Peyer's patch (tissue), 4 donors: ENCODE measurements at regions not wholly inside any gene's neighbourhood (a gene's known extent, or its start where the extent isn't known, plus 50 kb on each side); places are given as distances from the start of the nearest gene placed in this dataset.

Source experiments
- DNase-seq, 3 donors: peaks; one replicate each; pipeline ENCODE4 v3.0.0-alpha.2; 2017 to 2019
- H3K27ac ChIP-seq, 4 donors: fragments of 200-600 bp; sonication (generic); one replicate each; pipeline ENCODE4 v1.5.1; 2016 to 2019
- H3K27me3 ChIP-seq, 2 donors: fragments of 200-600 bp; sonication (generic); one replicate each; pipeline ENCODE4 v1.5.1; 2019
- H3K36me3 ChIP-seq, 3 donors: fragments of 200-600 bp; sonication (generic); one replicate each; pipeline ENCODE4 v1.5.1; 2016 to 2019
- H3K4me1 ChIP-seq, 4 donors: fragments of 200-600 bp; sonication (generic); one replicate each; pipeline ENCODE4 v1.5.1; 2016 to 2019
- H3K4me3 ChIP-seq, 4 donors: fragments of 200-600 bp; sonication (generic); 1 replicate in 3 of 4; 2 replicates in 1 of 4; pipeline ENCODE4 v1.5.1; 2016 to 2019; ENCODE audit warnings: mild to moderate bottlenecking in 1 of 4
- H3K9me3 ChIP-seq, 4 donors: fragments of 200-600 bp; sonication (generic); one replicate each; pipeline ENCODE4 v1.5.1; 2016 to 2019; ENCODE audit warnings: mild to moderate bottlenecking in 1 of 4
- CTCF ChIP-seq, 6 experiments: fragments of 450-650 bp in 4 of 6; fragments of 200-600 bp in 2 of 6; sonication (generic) in 1 of 6; IDR thresholded peaks; one replicate each; pipeline ENCODE4 v1.5.1; 2017 to 2019; ENCODE audit warnings: antibody characterized with exemption in 6 of 6, mild to moderate bottlenecking in 3 of 6, moderate library complexity in 1 of 6
- POLR2A ChIP-seq, 2 donors: fragments of 450-650 bp; IDR thresholded peaks; one replicate each; pipeline ENCODE4 v1.5.1; 2017; ENCODE audit warnings: antibody characterized with exemption in 2 of 2, mild to moderate bottlenecking in 2 of 2, moderate library complexity in 2 of 2

GRCh38 chr2:150085478-150085877, 402.0 kb downstream of the RND3 start:
- Histone ChIP-seq H3K4me3 (no peak overlapping the region), H3K27ac (no peak overlapping the region), H3K36me3 (no peaks in the 10 kb centered on the region), H3K9me3 (no peaks in the 10 kb centered on the region), H3K27me3 (peaks cover 0 to 3% of the 10 kb centered on the region in 2 donors), H3K4me1 (no peaks in the 10 kb centered on the region)
- TF ChIP-seq POLR2A (IDR thresholded peaks at IDR 0.05): no peak
- TF ChIP-seq CTCF (IDR thresholded peaks at IDR 0.05): no peak
- no peak for DNase-seq

- no peaks in the 10 kb centered on the region for H3K36me3 ChIP-seq
- peaks cover 0 to 3% of the 10 kb centered on the region in 2 donors for H3K27me3 ChIP-seq
- DNase-seq: no peak
- H3K9me3 ChIP-seq: no peaks in the 10 kb centered on the region
- H3K4me1 ChIP-seq: no peaks in the 10 kb centered on the region
- H3K4me3 ChIP-seq: no peak overlapping the region
- no peak overlapping the region for H3K27ac ChIP-seq
- TF ChIP-seq CTCF (IDR thresholded peaks at IDR 0.05) (no peak), POLR2A (IDR thresholded peaks at IDR 0.05) (no peak)
These were observed 405.5 kb downstream of the RND3 start for GRCh38 chr2:150081775-150082481.

- Histone ChIP-seq H3K27ac (no peak overlapping the region), H3K27me3 (no peaks in the 10 kb centered on the region), H3K4me3 (no peak overlapping the region), H3K36me3 (no peaks in the 10 kb centered on the region), H3K9me3 (no peaks in the 10 kb centered on the region), H3K4me1 (no peaks in the 10 kb centered on the region)
- no peak for TF ChIP-seq POLR2A (IDR thresholded peaks at IDR 0.05)
- no peak for TF ChIP-seq CTCF (IDR thresholded peaks at IDR 0.05)
- DNase-seq: no peak
These were observed 411.2 kb downstream of the RND3 start for GRCh38 chr2:150076281-150076680.

GRCh38 chr2:150075831-150076230, 411.6 kb downstream of the RND3 start:
- TF ChIP-seq POLR2A (IDR thresholded peaks at IDR 0.05) (no peak), CTCF (IDR thresholded peaks at IDR 0.05) (no peak)
- Histone ChIP-seq H3K27ac (no peak overlapping the region), H3K27me3 (no peaks in the 10 kb centered on the region), H3K9me3 (no peaks in the 10 kb centered on the region), H3K4me3 (no peak overlapping the region), H3K36me3 (no peaks in the 10 kb centered on the region), H3K4me1 (no peaks in the 10 kb centered on the region)
- DNase-seq: no peak

GRCh38 chr2:150066490-150066889, 421.0 kb downstream of the RND3 start:
- H3K27ac ChIP-seq: no peak overlapping the region
- no peak for TF ChIP-seq POLR2A (IDR thresholded peaks at IDR 0.05)
- no peak for TF ChIP-seq CTCF (IDR thresholded peaks at IDR 0.05)
- no peak for DNase-seq
- no peak overlapping the region for H3K4me3 ChIP-seq
- H3K36me3 ChIP-seq: no peaks in the 10 kb centered on the region
- H3K9me3 ChIP-seq: no peaks in the 10 kb centered on the region
- H3K27me3 ChIP-seq: no peaks in the 10 kb centered on the region
- H3K4me1 ChIP-seq: no peaks in the 10 kb centered on the region
